Activated naive CD8-positive, alpha-beta T cell (primary cell): ENCODE measurements at regions not wholly inside any gene's neighbourhood (a gene's known extent, or its start where the extent isn't known, plus 50 kb on each side); places are given as distances from the start of the nearest gene placed in this dataset.
A peak's percentile ranks its signal among the peaks of the same experiment; 100 is the strongest.

Experiments used
- H3K27ac Mint-ChIP-seq: one replicate; pipeline ENCODE4 v1.8.0; 2021; ENCODE audit warnings: mixed read lengths
- H3K27me3 Mint-ChIP-seq: one replicate; pipeline ENCODE4 v1.8.0; 2021; ENCODE audit warnings: mixed read lengths
- H3K36me3 Mint-ChIP-seq: one replicate; pipeline ENCODE4 v1.8.0; 2021; ENCODE audit warnings: mixed read lengths
- H3K4me1 Mint-ChIP-seq: one replicate; pipeline ENCODE4 v1.8.0; 2021; ENCODE audit warnings: low read depth, mixed read lengths
- H3K4me3 Mint-ChIP-seq: one replicate; pipeline ENCODE4 v1.8.0; 2021; ENCODE audit warnings: mild to moderate bottlenecking, mixed read lengths
- H3K9me3 Mint-ChIP-seq: one replicate; pipeline ENCODE4 v1.8.0; 2021; ENCODE audit warnings: low read depth, mixed read lengths

DNA sequence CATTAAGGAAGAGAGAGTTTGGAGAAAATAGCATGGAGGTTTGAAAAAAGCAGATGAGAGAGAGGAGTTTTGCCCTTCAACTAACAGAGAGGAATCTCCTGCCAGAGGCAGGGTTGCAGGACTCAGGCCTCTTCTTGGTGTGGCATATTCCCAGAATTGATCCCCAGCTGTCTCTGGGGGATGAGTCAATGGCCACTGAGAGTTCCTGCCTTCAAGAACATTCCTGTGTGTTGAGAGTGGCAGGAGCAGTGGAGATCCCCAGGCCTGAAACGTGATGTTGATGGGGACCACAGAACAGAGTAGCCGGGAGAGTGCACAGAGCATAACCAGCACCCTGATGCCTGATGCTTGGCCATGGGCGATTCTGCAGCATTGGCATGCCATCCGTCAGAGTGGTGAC lies 348.4 kb upstream of the THBS1 start:
- Mint-ChIP-seq H3K9me3 (no peaks in the 10 kb centered on the region), H3K4me1 (no peaks in the 10 kb centered on the region), H3K27ac (no peak overlapping the region), H3K36me3 (no peaks in the 10 kb centered on the region), H3K4me3 (no peak overlapping the region), H3K27me3 (no peaks in the 10 kb centered on the region)

DNA sequence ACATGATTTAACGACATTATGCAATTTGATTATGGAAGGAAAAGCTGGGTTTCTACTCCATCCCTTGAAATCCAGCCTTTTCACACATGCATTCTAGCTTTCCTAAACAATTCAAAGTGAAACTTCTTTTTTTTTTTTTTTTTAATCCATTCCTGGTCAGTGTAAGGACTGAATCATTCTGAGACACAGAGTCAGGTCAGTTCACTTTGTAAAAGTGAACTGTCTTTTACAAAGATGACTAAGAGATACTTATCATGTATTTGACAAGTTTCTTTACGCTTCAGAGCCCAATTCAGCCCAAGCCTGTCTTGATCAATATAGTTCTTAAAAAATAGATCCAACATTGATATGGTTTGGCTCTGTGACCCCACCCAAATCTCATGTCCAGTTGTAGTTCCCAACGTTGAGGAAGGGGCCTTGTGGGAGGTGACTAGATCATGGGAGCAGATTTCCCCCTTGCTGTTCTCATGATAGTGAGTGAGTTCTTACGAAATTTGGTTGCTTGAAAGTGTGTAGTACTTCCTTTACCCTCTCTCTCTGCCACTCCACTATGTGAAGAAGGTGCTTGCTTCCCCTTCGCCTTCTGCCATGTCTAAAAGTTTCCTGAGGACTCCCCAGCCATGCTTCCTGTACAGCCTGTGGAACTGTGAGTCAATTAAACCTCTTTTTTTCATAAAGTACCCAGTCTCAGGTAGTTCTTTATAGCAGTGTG lies 345.6 kb upstream of the THBS1 start:
- Mint-ChIP-seq H3K4me3 (no peak overlapping the region), H3K4me1 (no peaks in the 10 kb centered on the region), H3K27me3 (no peaks in the 10 kb centered on the region), H3K9me3 (no peaks in the 10 kb centered on the region), H3K36me3 (no peaks in the 10 kb centered on the region), H3K27ac (no peak overlapping the region)

DNA sequence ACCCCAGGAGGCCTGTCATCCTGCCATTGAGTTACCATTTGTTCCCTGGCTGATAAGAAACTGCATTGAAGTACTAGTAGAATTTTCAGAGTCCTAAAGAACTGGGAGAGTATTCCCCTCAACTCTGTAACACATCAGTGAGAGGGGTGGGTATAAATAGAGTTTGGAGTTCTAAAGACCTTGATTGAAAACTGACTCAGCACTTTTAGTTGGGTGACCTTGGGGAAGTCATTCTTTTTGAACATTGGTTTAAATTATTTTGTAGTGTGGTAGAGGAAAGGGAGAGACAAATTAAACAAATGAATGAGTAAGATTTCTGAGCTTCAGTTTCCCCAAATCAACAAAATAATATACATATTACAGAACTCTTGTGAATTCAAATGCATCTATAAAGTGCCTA lies 344.5 kb upstream of the THBS1 start:
- H3K9me3 Mint-ChIP-seq, result no peaks in the 10 kb centered on the region
- H3K36me3 Mint-ChIP-seq, result no peaks in the 10 kb centered on the region
- no peak overlapping the region for H3K4me3 Mint-ChIP-seq
- H3K4me1 Mint-ChIP-seq, result no peaks in the 10 kb centered on the region
- H3K27ac Mint-ChIP-seq, result no peak overlapping the region
- H3K27me3 Mint-ChIP-seq, result no peaks in the 10 kb centered on the region

DNA sequence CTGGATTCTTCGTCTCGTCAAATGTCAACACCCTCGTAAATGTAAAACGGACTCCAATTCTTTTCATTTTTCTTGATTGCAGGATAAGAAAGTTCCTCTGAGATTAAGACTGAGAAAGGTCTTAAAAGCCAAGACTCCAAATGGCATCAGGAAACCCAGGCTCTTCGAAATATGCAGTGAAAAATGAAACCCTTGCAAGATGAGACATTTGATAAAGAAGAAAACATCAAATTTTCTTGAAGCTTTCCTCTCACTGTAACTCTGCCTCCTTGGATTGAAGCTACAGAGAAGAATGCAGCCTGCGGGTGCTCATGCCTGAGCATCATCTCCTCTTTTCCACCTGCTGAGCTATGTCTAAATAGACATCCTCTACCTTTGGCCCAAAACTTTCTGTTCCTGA lies 342.4 kb upstream of the THBS1 start:
- H3K4me3 Mint-ChIP-seq, result no peak overlapping the region
- no peak overlapping the region for H3K27ac Mint-ChIP-seq
- no peaks in the 10 kb centered on the region for H3K9me3 Mint-ChIP-seq
- no peaks in the 10 kb centered on the region for H3K27me3 Mint-ChIP-seq
- no peaks in the 10 kb centered on the region for H3K36me3 Mint-ChIP-seq
- no peaks in the 10 kb centered on the region for H3K4me1 Mint-ChIP-seq

DNA sequence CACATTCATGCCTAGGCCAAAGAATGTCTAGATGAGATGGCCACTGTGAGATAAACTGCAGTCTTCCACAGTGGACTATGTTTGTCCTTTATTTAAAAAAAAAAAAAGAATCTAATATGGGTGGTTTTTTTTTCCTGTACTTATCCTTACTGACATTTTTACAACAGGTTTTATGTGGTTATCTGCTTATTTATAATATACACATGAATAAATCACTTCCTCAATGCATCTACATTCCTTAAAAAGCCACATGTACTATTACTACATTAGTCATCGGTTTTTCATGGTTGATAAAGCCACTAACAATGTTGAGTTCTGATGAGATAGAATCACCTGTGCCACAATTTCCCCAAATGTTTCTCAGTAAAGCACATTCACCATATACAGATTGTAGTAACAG lies 341.3 kb upstream of the THBS1 start:
- Mint-ChIP-seq H3K9me3 (no peaks in the 10 kb centered on the region), H3K36me3 (no peaks in the 10 kb centered on the region), H3K27ac (no peak overlapping the region), H3K27me3 (no peaks in the 10 kb centered on the region), H3K4me3 (no peak overlapping the region), H3K4me1 (no peaks in the 10 kb centered on the region)

DNA sequence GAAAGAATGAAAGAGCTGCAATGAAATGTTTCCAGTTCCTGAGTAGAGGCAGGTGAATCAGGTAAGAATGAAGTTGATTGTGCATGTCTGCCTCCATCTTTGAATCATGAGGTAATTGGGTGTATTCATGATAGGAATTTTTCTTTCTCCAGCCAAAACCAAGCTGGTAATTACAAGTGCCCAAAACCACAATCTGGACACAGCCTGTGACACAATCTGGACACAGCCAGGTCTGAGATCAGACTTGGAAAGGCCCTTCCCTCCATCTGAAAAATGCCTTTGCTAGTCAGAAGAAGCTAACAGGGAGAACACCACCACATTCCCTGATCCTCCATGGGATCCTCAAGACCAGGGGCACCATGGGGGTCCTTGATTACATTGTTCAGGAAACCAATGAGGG lies 338.5 kb upstream of the THBS1 start:
- Mint-ChIP-seq H3K36me3 (no peaks in the 10 kb centered on the region), H3K27me3 (no peaks in the 10 kb centered on the region), H3K4me3 (no peak overlapping the region), H3K27ac (no peak overlapping the region), H3K9me3 (no peaks in the 10 kb centered on the region), H3K4me1 (no peaks in the 10 kb centered on the region)

DNA sequence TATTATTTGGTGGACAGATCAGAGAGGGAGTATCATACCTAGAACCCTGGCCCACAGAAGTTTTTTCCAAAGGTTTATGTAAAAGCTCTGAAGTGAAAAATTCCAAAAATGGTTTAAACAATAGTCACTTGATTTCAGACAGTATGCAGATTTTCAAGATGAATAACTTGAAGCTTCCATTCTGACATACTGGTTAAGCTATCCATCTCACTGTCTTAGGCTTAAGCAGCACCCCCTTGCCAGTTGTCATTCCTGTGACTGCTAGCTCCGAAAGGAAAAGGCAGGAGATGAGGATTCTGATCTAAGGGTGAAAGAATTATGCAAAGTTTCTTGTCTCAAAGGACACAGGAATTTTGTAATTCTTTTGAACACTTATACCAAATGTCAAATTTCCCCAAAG lies 337.5 kb upstream of the THBS1 start:
- no peak overlapping the region for H3K4me3 Mint-ChIP-seq
- no peaks in the 10 kb centered on the region for H3K4me1 Mint-ChIP-seq
- H3K27me3 Mint-ChIP-seq, result no peaks in the 10 kb centered on the region
- H3K27ac Mint-ChIP-seq, result no peak overlapping the region
- H3K36me3 Mint-ChIP-seq, result no peaks in the 10 kb centered on the region
- no peaks in the 10 kb centered on the region for H3K9me3 Mint-ChIP-seq

DNA sequence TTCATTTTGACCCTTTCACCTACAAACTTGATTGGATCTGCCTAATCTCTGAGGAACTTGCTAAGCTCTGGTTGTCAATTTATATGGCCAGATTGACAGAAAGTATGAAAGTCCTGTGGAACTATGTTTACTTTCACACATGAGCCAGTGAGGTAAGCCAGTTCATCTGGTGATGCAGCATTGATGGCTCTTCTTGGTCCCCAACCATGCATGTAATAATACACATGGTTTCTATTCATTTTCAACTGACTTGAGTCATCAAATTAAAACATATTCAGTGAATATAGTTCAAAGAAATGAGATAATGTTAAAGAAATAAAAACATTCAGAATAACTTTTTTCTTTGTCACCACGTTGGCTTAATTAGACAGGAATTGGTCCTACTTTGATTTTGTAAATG lies 336.1 kb upstream of the THBS1 start:
- no peaks in the 10 kb centered on the region for H3K9me3 Mint-ChIP-seq
- no peaks in the 10 kb centered on the region for H3K4me1 Mint-ChIP-seq
- no peaks in the 10 kb centered on the region for H3K27me3 Mint-ChIP-seq
- H3K36me3 Mint-ChIP-seq, result no peaks in the 10 kb centered on the region
- no peak overlapping the region for H3K4me3 Mint-ChIP-seq
- no peak overlapping the region for H3K27ac Mint-ChIP-seq

DNA sequence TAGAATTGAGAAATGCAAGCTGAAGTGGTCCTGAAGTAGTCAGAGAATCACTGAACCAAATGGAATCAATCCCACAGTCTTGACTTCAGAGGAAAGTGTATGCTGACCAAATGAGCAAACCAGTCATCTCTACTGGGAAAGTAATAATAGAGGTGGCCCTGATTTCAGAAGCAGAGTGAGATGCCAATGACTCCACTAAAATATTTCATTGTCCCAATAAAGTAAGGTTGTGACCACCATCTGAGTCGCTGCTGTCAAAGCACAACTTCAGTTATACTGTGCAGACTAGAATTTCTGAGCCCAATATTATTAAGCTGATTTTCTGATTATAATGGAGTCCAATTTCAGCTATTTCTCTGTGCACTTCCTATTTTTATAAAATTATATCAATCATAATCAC lies 334.4 kb upstream of the THBS1 start:
- Mint-ChIP-seq H3K4me3 (no peak overlapping the region), H3K4me1 (peaks cover 16% of the 10 kb centered on the region), H3K27ac (no peak overlapping the region), H3K9me3 (no peaks in the 10 kb centered on the region), H3K36me3 (no peaks in the 10 kb centered on the region), H3K27me3 (no peaks in the 10 kb centered on the region)

DNA sequence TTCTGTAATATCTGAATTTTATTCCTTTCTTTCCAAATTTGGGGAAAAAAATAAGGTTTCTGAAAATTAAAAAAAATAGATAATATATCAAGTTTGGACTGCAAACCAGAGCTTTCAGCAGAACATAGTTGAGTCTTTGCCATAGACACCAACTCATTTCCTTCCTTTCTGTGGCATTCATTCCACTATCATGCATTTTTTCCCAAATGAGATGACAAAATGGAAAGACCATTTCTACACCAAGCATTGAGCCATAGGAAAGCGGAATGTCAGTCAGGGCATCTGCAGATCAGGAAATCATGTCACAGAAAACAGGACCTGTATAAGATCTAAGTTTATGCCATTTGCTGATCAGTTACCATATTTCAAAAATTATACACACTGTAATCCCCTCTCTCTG lies 333.3 kb upstream of the THBS1 start:
- Mint-ChIP-seq H3K27me3 (no peaks in the 10 kb centered on the region), H3K9me3 (no peaks in the 10 kb centered on the region), H3K4me3 (no peak overlapping the region), H3K4me1 (peaks cover 27% of the 10 kb centered on the region), H3K36me3 (no peaks in the 10 kb centered on the region), H3K27ac (no peak overlapping the region)

DNA sequence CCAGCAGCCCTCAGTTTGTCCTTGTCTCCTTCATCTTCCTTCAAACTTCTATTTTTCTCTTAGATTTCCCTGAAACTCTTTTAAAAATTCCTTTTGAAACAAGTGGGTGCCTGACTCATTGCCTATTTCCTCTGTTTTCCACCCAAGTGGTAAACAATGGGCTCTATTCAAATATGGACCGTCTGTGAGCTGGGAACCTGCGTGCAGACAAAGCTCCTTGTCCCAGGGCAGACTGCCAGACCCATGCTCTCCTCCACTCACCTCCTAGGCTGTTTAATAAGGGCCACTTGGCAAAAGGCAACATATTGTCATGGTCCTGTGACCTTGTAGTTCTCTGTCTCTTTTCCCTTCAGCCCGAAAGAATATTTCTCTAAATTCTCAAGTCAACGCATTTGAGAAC lies 332.7 kb upstream of the THBS1 start:
- H3K36me3 Mint-ChIP-seq, result no peaks in the 10 kb centered on the region
- H3K4me3 Mint-ChIP-seq, result no peak overlapping the region
- H3K9me3 Mint-ChIP-seq, result no peaks in the 10 kb centered on the region
- H3K4me1 Mint-ChIP-seq, result peaks cover 29% of the 10 kb centered on the region
- no peaks in the 10 kb centered on the region for H3K27me3 Mint-ChIP-seq
- H3K27ac Mint-ChIP-seq, result no peak overlapping the region

DNA sequence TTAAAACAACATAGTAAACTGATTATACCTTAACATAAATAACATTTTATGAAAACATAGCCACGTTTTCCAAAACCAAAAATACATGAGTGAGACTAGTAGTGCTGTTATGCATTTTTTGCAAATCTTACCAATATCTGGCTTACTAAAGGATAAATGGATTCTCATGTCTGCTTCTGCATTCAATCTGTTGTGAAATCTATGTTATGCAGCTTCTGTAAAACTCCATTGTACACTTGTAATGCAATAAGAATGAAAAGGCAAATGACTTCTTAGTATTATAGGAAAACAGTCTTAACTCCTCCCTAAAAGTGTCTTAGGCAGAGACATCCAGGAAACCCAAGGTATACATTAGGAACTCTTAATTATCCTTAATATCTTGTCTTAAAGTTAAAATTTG lies 330.9 kb upstream of the THBS1 start:
- peaks cover 29% of the 10 kb centered on the region for H3K4me1 Mint-ChIP-seq
- no peak overlapping the region for H3K4me3 Mint-ChIP-seq
- H3K27ac Mint-ChIP-seq, result no peak overlapping the region
- no peaks in the 10 kb centered on the region for H3K9me3 Mint-ChIP-seq
- H3K36me3 Mint-ChIP-seq, result no peaks in the 10 kb centered on the region
- peaks cover 1% of the 10 kb centered on the region for H3K27me3 Mint-ChIP-seq

DNA sequence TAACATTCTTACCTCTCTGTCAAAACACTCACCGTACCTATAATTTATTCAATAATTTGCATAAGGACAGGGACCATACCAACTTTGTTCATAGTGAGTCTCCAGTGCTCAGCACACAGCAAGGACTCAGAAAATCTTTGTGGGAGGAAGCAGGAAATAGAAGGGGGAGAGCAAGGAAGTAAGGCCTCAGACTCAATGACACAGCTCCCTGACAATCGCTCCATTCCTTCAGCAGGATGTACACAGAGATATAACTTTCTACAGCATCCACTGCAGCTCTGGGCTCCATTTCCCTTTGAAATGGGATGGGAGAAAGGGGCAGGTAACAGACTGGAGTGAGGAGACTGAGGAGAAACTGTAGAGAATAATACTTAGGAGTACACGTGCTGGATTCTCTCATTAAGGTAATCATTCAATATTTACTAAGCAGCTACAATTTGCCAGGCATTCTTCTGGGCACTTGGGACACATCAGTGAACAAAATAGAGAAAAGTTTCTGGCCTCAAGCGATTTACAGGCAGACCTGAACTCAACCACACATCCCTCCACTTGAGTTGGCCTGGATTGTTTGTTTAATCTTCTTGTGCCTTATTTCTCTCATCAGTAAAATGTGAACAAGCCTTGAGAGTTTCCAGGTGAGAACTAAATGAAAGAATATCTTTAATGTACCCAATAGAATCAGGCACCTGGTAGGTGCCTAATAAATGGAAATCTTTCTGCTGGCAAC lies 330.3 kb upstream of the THBS1 start:
- Mint-ChIP-seq H3K9me3 (no peaks in the 10 kb centered on the region), H3K4me1 (peaks cover 29% of the 10 kb centered on the region), H3K36me3 (no peaks in the 10 kb centered on the region), H3K4me3 (peak overlapping the region; percentile 43), H3K27ac (peak overlapping the region; percentile 64), H3K27me3 (peaks cover 1% of the 10 kb centered on the region)

DNA sequence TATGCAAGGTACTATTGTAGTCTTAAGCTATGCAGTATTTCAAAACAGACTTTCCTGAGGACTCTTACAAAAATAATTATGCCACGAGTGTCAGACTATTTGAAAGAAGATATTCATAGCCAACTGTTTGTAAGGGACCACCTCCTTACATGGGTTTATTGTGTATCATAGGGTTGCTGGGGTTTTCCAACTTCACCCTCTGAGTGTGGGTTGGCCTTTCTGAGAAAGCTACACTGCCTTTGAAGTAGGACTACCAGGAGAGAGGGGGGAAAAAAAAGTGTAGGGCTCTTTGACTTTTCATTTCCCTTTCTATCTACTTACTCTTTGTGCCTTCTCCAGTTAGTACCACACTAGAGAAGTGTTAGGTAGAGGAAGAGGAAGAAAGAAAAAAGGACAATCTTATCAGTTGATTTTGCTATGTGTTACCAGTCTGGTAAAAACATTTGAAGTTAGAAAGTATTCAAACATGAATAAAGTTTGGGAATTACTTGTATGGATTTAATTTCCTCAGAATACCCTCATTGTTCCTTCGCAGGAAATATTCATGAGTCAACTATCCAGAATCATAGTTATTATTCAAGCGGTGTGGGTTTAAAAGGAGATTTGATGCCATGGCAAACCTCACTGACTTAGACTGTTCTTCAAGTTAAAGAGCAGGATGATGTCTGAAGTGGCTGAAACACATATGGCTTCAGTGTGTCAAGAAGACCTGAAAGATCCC lies 329.3 kb upstream of the THBS1 start:
- Mint-ChIP-seq H3K36me3 (no peaks in the 10 kb centered on the region), H3K9me3 (no peaks in the 10 kb centered on the region), H3K27me3 (peaks cover 1% of the 10 kb centered on the region), H3K27ac (peak overlapping the region; percentile 64), H3K4me1 (peaks cover 29% of the 10 kb centered on the region), H3K4me3 (peak overlapping the region; percentile 43)

DNA sequence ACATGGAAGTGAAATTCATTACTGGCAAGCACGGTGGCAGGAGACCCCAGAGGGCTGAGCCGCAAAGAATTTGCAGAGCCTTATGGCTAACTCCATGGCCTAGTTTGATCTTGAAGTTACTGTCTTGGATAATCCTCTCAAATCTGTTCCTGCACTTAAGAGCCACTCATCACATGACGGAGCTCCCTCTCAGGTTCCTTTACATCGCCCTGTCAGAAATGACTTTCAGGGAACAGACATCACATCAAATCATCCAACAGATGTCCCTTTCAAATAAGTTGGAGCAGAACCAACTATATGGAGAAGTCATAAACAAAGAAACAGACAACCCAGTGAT lies 328.8 kb upstream of the THBS1 start:
- Mint-ChIP-seq H3K27ac (peak overlapping the region; percentile 64), H3K4me1 (peaks cover 29% of the 10 kb centered on the region), H3K4me3 (peak overlapping the region; percentile 43), H3K36me3 (no peaks in the 10 kb centered on the region), H3K9me3 (no peaks in the 10 kb centered on the region), H3K27me3 (peaks cover 1% of the 10 kb centered on the region)
